ENCODE measurements at regions not wholly inside any gene's neighbourhood (a gene's known extent, or its start where the extent isn't known, plus 50 kb on each side); places are given as distances from the start of the nearest gene placed in this dataset.

DNA sequence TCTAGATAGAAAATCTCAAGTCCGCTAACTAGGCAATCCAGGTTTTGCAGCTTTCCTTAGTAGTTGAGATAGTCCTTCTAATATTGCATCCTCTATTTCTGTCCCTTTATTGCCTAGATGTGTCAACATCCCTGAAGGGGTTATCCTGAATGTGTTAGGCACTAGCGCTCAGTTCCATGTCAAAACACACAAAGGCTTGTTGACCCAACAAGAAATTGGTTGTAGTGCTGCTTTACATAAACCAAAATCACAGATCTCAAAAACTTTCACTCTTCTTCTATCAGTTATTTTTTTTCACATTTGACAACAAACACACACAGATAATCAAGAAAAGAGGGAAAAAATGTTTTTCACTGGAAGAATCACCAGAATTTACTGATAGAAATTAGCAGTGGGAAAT, 51.4 kb upstream of the SOX2 start:
- DNase-seq, result no peak

- no peak for DNase-seq
Observed at GRCh38 chr3:181637456-181637855, 74.3 kb upstream of the SOX2 start.

DNA sequence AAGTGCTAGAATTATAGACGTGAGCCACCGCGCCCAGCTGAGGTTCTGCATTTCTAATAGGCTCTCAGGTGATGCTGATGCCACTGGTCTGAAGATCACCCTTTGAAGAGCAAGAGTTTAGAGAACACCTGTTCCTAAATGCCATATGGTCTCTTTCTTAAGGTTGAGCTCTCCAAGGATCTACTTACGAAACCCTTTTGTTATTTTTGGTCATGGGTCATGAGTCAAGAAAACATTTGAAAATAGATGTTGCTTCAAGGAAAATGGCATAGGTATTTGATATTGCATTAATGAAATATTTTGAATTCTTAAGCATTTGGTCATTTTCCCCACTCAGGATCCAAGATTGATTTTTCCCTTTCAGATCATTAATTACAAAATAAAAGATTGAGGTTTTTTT, 74.7 kb upstream of the SOX2 start:
- no peak for DNase-seq

GRCh38 chr3:181635141-181635540, 76.6 kb upstream of the SOX2 start:
- DNase-seq, result no peak

- no peak for DNase-seq
Observed at GRCh38 chr3:181633556-181633955, 78.2 kb upstream of the SOX2 start.

DNA sequence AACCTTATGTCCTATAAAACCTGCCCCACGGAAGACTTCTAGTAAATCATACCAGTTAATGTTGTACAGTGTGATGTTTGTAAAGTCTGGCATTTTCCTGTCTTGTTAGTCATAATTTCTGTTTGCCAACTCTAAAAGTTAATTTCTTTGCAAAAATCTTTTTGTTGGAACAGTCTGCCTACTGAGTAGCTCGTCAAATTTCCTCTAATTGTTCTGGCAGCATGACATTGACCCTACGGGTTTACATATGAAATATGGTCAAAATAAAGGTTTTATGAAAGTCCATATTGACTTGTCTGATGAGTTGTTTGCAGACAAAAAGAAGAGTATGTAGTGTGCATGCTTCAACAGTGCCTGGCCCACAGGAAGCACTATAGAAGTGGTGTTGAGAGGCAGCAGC, 79.8 kb upstream of the SOX2 start:
- DNase-seq, result no peak

GRCh38 chr3:181630853-181631252, 80.9 kb upstream of the SOX2 start:
- DNase-seq, result no peak

GRCh38 chr3:181629711-181630110, 82.0 kb upstream of the SOX2 start:
- no peak for DNase-seq

GRCh38 chr3:181629029-181629428, 82.7 kb upstream of the SOX2 start:
- DNase-seq, result no peak

- DNase-seq, result no peak
Observed at GRCh38 chr3:181628384-181628783, 83.3 kb upstream of the SOX2 start.

- no peak for DNase-seq
Observed at GRCh38 chr3:181626036-181626435, 85.7 kb upstream of the SOX2 start.

- no peak for DNase-seq
Observed at GRCh38 chr3:181623924-181624694, 87.6 kb upstream of the SOX2 start.

- no peak for DNase-seq
Observed at GRCh38 chr3:181622365-181622764, 89.4 kb upstream of the SOX2 start.

GRCh38 chr3:181619897-181620296, 91.8 kb upstream of the SOX2 start:
- DNase-seq, result no peak

DNA sequence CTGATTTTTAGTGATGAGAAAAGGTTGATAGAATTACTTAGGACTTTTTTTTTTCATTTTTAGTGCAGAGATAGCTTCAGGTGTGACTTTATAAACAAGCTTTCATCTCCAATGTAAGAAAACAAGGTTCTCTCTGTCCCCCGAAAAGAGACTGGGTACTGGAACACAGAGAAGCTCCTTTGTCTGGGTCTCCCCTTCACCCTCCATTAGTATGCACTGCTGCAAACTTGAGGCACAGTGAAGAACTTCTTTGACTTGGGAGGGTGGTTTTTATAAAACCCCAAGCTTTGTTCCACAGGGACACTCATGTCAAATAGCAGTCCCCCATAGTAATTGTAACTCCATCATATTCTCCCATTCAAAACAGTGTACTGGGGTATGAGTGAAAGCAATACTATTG, 93.5 kb upstream of the SOX2 start:
- no peak for DNase-seq

- DNase-seq, result no peak
Observed at GRCh38 chr3:181616088-181617070, 95.3 kb upstream of the SOX2 start.

DNA sequence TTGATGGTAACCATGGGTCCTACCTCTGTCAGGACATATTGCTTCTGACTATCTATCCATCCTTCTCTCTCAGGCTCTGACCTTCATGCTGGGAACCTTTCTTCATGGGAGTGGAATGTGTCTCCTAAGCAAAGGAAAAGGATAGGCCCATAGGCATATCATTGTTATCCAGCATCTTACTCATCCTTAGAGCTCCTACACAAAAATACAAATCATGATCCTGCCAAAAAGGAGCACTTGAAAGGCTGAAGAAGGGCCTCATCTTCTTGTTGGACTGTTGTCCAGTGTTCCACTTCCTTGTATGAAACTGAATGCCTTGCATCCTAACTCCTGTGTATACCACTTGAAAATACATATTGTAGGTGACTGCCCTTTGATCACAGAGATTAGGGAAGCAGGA, 96.1 kb upstream of the SOX2 start:
- no peak for DNase-seq

DNA sequence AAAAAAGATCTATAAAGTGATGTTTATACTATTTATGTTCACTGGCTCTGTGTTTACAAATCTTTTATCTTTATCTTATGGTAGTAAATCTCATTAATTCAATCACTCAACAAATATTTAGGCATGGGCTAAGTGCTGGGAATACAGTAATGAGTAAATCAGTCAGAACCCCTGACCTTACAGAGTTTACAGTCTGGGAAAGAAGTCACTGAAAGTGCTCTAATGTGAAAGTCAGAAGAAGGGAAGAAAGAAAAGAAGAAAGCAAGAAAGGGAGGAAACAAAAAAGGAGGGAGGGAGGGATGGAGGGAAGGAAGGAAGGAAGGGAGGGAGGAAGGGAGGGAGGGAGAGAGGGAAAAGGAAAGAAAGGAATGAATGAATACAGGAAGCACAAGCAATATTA, 96.8 kb upstream of the SOX2 start:
- DNase-seq, result no peak

DNA sequence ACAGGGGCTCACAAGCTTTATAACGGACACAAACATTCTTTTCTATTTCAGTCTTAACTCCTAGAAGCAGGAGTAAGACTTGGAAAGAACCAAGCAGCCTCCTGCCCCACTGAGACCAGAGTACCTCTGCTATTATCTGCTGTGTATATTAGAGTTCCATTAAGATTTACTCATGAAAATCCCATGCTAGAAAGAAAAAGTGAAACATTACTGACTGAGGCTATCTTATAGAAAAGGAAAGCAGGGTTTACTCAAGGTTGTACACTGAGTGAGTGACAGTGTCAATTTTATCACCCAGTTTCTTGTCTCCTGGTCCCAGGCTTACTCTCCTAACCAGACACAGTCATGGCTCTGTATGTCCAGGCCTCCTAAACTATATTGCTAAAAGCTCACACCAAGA, 97.9 kb upstream of the SOX2 start:
- DNase-seq, result no peak

DNA sequence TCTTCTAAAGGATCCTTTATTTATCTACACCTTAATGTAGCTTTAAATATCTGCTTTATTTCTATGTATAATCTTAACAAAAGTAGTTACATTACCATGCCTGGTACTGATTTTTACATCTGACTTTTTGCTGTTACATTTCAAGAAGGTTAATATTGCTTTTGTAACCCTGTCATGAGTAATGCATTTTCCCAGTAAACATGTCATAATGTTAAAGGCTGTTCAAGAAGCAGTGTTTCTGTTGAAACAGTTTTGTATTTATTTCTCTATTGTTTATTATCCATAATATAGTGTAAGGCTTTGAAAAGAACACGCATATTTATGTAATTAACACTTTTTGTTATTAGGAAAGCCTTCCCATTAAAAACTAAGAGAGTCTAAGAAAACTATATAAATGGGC, 98.5 kb upstream of the SOX2 start:
- DNase-seq, result no peak

DNA sequence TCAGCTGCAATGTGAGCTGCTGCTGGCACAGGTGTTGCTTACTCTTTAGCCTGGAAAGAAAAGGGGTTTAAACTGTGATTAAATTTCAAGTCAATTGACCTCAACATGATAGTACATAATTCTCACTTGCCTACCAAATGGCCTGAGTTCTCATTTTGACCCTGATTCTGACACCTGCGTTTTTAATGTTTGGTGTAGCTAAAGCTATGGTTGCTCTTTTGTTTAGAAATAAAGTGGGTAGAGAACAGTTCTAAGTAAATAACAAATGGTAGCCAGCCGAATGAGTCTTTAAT, 100.8 kb upstream of the SOX2 start:
- no peak for DNase-seq

DNA sequence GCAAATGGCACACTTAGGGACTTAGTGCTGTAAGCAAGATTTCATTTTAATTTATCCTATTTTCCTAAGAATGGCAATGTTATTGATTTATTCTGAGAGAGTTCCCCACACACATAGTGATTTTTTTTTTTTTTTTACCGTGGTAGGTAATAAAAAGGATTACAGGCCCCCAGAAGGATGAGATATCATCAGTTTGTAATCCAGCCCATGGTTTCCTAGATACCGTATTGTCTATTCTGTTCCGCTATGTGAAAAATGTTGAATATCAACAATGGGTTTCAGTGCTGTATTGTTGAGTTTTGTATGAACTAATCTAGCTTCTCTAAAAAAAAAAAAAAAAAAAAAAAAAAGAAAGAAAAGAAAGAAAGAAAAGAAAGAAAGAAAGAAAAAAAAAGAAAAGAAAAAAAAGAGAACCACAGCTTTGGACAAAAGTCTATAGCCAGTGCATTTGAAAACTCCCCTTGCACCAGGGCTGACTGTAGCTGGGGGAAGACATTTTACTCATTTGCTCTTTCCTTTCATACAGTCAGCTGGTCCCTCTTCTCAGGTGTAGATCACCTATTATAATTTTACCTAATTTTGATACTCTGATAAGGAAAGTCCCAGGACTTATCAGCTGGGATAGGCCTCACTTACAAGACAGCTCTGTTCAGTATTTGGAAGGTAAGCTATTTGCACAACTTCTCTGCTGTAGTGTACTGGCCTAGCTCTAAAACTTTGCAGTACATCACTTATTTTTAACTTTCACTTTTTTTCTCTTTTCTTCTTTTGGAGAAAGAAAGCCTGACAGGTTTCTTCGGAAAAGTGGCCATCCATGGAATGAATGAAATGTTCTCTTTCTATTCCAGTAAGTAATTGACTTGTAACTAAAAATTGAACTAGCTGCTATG, 101.4 kb upstream of the SOX2 start:
- no peak for DNase-seq

DNA sequence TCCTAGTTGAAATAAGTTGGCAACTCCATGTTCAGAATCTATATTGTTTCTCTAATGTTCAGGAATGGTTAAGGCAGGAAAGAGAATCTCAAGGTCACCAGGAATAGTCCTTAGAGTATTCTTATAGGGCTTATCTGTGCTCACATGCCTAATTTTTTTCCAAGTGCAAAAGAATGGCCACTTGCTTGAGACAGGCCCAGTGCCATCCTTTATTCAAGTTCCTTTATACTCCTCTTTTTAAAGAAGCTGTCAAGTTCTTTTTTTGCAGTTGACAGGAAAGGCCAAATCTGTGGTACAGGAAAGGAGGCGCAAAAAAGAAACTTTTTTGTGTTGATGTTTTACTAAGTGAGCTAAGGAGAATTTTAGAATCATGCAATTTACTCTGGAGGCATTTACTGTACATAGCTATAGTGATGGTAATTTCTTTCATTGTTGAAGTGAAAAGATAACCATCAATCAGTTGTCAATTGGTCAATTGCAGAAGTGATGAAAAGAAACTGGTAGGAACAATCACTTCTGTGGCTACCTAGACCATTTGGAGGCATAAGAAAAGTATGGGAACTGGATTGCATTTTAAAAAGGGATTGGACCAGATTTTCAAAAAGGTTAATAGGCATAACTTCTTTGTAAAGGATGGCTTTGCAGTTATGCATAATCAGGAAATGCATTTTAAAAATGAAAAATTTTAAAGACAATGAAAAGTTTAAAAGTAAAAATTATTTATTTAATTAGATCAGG, 102.5 kb upstream of the SOX2 start:
- DNase-seq, result no peak
